Nephron progenitor cell (in vitro differentiated cells): ENCODE measurements at regions not wholly inside any gene's neighbourhood (a gene's known extent, or its start where the extent isn't known, plus 50 kb on each side); places are given as distances from the start of the nearest gene placed in this dataset.

Source experiments
- DNase-seq: peaks from one replicate; pipeline ENCODE4 v3.0.0; 2021
- H3K27ac Mint-ChIP-seq: 2 replicates; pipeline ENCODE4 v1.8.0; 2021; ENCODE audit warnings: mild to moderate bottlenecking, moderate library complexity, mixed read lengths
- H3K27me3 Mint-ChIP-seq: 2 replicates; pipeline ENCODE4 v1.8.0; 2021; ENCODE audit warnings: mild to moderate bottlenecking, low read depth, mixed read lengths; ENCODE audit not compliant: poor library complexity
- H3K36me3 Mint-ChIP-seq: 2 replicates; pipeline ENCODE4 v1.8.0; 2021; ENCODE audit warnings: low read depth, mixed read lengths
- H3K4me1 Mint-ChIP-seq: 2 replicates; pipeline ENCODE4 v1.8.0; 2021; ENCODE audit warnings: mixed read lengths
- H3K4me3 Mint-ChIP-seq: 2 replicates; pipeline ENCODE4 v1.8.0; 2021; ENCODE audit warnings: mild to moderate bottlenecking, moderate library complexity, mixed read lengths
- H3K9me3 Mint-ChIP-seq: 2 replicates; pipeline ENCODE4 v1.8.0; 2021; ENCODE audit warnings: mild to moderate bottlenecking, moderate library complexity, mixed read lengths
- CTCF ChIP-seq: fragments of 200-600 bp; sonication (generic); IDR thresholded peaks from 2 replicates; pipeline ENCODE4 v1.5.0; 2021; ENCODE audit warnings: antibody characterized with exemption

DNA sequence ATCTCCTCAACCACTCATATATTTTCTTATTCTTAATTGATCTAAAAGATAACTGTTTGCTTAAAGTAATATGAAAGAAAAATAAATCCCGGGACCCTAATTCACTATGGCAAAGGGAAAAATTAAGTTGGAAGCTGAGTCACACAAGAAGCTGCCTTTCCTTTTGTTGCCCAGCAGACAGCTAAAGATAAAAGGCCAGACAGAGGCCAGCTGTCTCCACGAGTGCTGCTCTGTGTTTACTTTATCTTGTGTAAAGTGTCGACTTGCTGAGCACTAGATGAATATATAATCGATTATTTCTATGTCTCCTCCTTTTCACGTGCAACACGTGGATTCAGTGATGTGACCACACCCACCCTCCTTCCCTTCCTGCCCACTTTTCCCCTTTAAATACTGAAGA lies 52.8 kb upstream of the NSMCE3 start:
- H3K27me3 Mint-ChIP-seq: peaks cover 3% of the 10 kb centered on the region
- H3K4me3 Mint-ChIP-seq: no peak overlapping the region
- H3K9me3 Mint-ChIP-seq: peaks cover 41% of the 10 kb centered on the region
- H3K4me1 Mint-ChIP-seq: peaks cover 8% of the 10 kb centered on the region
- TF ChIP-seq CTCF: no peak
- peak overlapping the region; percentile 36 for H3K27ac Mint-ChIP-seq
- H3K36me3 Mint-ChIP-seq: peaks cover 12% of the 10 kb centered on the region
- DNase-seq: no peak

DNA sequence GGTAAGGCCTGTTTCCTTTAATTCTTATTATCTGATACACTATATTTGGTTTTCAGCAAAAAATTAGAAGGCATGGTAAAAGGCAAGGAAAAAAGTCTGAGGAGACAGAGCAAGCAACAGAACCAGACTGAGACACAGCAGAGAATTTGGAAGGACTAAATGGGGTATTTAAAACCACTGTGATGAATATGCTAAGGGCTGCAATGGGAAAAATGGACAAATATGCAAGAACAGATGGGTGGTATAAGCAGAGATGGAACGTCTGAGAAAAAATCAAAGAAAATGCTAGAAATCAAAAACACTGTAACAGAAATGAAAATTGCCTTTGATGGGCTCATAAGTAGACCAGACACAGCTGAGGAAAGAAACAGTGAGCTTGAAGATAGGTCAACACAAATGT lies 50.8 kb upstream of the NSMCE3 start:
- H3K4me1 Mint-ChIP-seq: peaks cover 8% of the 10 kb centered on the region
- no peak overlapping the region for H3K4me3 Mint-ChIP-seq
- DNase-seq: no peak
- no peaks in the 10 kb centered on the region for H3K27me3 Mint-ChIP-seq
- no peak for TF ChIP-seq CTCF
- H3K9me3 Mint-ChIP-seq: peaks cover 24% of the 10 kb centered on the region
- no peak overlapping the region for H3K27ac Mint-ChIP-seq
- H3K36me3 Mint-ChIP-seq: peaks cover 7% of the 10 kb centered on the region

DNA sequence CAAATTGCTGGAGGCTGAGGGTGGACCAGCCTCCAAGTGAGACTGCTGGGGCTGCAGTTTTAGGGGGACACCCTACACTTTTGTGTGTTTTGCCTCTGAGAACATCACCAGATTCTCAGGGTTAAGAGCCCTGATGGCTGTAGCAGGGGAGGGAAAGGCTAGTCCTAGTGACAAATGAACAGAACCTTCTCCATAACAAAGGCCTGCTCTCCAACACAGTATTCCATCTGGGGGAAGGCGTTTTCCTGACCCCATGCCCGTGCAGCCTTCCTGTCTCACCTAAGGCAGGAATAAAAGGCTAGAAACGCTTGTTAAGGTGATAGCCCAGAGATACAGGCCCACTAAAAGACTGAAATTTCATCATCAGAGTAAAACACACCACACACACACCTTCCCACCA lies 50.2 kb upstream of the NSMCE3 start:
- TF ChIP-seq CTCF: no peak
- Mint-ChIP-seq H3K9me3 (peaks cover 18% of the 10 kb centered on the region), H3K27ac (no peak overlapping the region), H3K4me1 (peaks cover 8% of the 10 kb centered on the region), H3K36me3 (peaks cover 7% of the 10 kb centered on the region), H3K4me3 (no peak overlapping the region), H3K27me3 (no peaks in the 10 kb centered on the region)
- DNase-seq: no peak
